PC-3 (cell line): ENCODE measurements at regions not wholly inside any gene's neighbourhood (a gene's known extent, or its start where the extent isn't known, plus 50 kb on each side); places are given as distances from the start of the nearest gene placed in this dataset.

ENCODE experiments used
- ATAC-seq: fragments of 200-7000 bp; cut with Tn5 transposase; 2 replicates; pipeline ENCODE4 v1.9.1; 2020; ENCODE audit warnings: mild to moderate bottlenecking, moderate library complexity
- BruUV-seq: library from RNA; stranded (reverse); fragments of 400-500 nt; replicated peaks from 2 replicates; lab custom pipeline; 2021; lab: Mats Ljungman, UMichigan
- CTCF ChIA-PET: fragments of 300-600 bp; sonication (Branson Sonifier 250); formaldehyde crosslinking; loops from one replicate; lab custom pipeline; 2022; ENCODE audit warnings: antibody characterized with exemption; lab: Charles Lee
- POLR2A ChIA-PET: fragments of 300-600 bp; sonication (Branson Sonifier 250); formaldehyde crosslinking; loops from one replicate; lab custom pipeline; 2022; ENCODE audit warnings: antibody characterized with exemption; ENCODE audit not compliant: unreplicated experiment; lab: Charles Lee
- DNase-seq: peaks from one replicate; pipeline ENCODE4 v3.0.0-alpha.2; 2015
- H2AFZ ChIP-seq: fragments of 300-600 bp; sonication (generic); 2 replicates; pipeline ENCODE4 v1.6.0; 2016; ENCODE audit warnings: antibody characterized with exemption, low read length
- H3F3A ChIP-seq: fragments of 300-600 bp; sonication (generic); one replicate; pipeline ENCODE4 v1.6.0; 2017; ENCODE audit warnings: antibody characterized with exemption, low read length, control low read depth, mild to moderate bottlenecking; ENCODE audit not compliant: unreplicated experiment
- H3K27ac ChIP-seq: fragments of 300-600 bp; sonication (generic); 2 replicates; pipeline ENCODE4 v1.5.1; 2016; ENCODE audit warnings: mild to moderate bottlenecking, low read length
- H3K27me3 ChIP-seq: fragments of 300-600 bp; sonication (generic); 2 replicates; pipeline ENCODE4 v1.6.1; 2016; ENCODE audit warnings: low read length, mixed read lengths
- H3K36me3 ChIP-seq: fragments of 300-600 bp; sonication (generic); 2 replicates; pipeline ENCODE4 v1.6.1; 2016; ENCODE audit warnings: low read depth, mixed run types, low read length, mixed read lengths
- H3K4me1 ChIP-seq: fragments of 300-600 bp; sonication (generic); 2 replicates; pipeline ENCODE4 v1.5.1; 2016; ENCODE audit warnings: low read length; ENCODE audit not compliant: insufficient read depth
- H3K4me2 ChIP-seq: fragments of 300-600 bp; sonication (generic); 2 replicates; pipeline ENCODE4 v1.6.0; 2016; ENCODE audit warnings: low read length
- H3K4me3 ChIP-seq: fragments of 300-600 bp; sonication (generic); 2 replicates; pipeline ENCODE4 v1.5.1; 2016; ENCODE audit warnings: mild to moderate bottlenecking, low read length, mixed read lengths
- H3K79me2 ChIP-seq: fragments of 300-600 bp; sonication (generic); 2 replicates; pipeline ENCODE4 v1.6.1; 2017; ENCODE audit warnings: low read length, mixed read lengths
- H3K9ac ChIP-seq: fragments of 300-600 bp; sonication (generic); 2 replicates; pipeline ENCODE4 v1.6.0; 2016; ENCODE audit warnings: mild to moderate bottlenecking, low read length
- H3K9me2 ChIP-seq: fragments of 300-600 bp; sonication (generic); replicated peaks from 2 replicates; pipeline ENCODE4 v1.6.1; 2016; ENCODE audit warnings: mixed run types, low read length, mixed read lengths
- H3K9me3 ChIP-seq: fragments of 300-600 bp; sonication (generic); 2 replicates; pipeline ENCODE4 v1.6.1; 2016; ENCODE audit warnings: low read length, mixed read lengths
- H4K20me1 ChIP-seq: fragments of 300-600 bp; sonication (generic); 2 replicates; pipeline ENCODE4 v1.6.1; 2016; ENCODE audit warnings: low read length, mixed read lengths
- CTCF ChIP-seq: fragments of 300-600 bp; sonication (generic); conservative IDR thresholded peaks from 2 replicates; pipeline ENCODE4 v1.5.1; 2017; ENCODE audit warnings: antibody characterized with exemption, low read depth, mild to moderate bottlenecking, low read length
- EZH2 ChIP-seq: fragments of 300-600 bp; sonication (generic); IDR thresholded peaks from one replicate; pipeline ENCODE4 v1.6.1; 2017; ENCODE audit warnings: antibody characterized with exemption, mild to moderate bottlenecking, low read length; ENCODE audit not compliant: unreplicated experiment
- EZH2phosphoT487 ChIP-seq: fragments of 300-600 bp; sonication (generic); IDR thresholded peaks from 2 replicates; pipeline ENCODE4 v1.6.1; 2018; ENCODE audit warnings: mild to moderate bottlenecking, antibody characterized with exemption, low read length, borderline replicate concordance
- intact Hi-C: fragments of 100-400 bp; cut with micrococcal nuclease; formaldehyde crosslinking; loops from 2 replicates; pipeline ENCODE4 v1.9.0; 2023

GRCh38 chr2:10964052-10964790, 52.5 kb downstream of the KCNF1 start:
- Histone ChIP-seq H4K20me1 (no peaks in the 10 kb centered on the region), H3K9me2 (no peaks in the 10 kb centered on the region), H3K4me3 (no peak overlapping the region), H3K27me3 (peaks cover 18% of the 10 kb centered on the region), H3K4me1 (no peaks in the 10 kb centered on the region), H3K79me2 (no peaks in the 10 kb centered on the region), H3K9ac (no peak overlapping the region), H3K9me3 (no peaks in the 10 kb centered on the region), H3K36me3 (no peaks in the 10 kb centered on the region), H3K27ac (no peak overlapping the region), H3F3A (no peaks in the 10 kb centered on the region), H2AFZ (no peak overlapping the region), H3K4me2 (no peak overlapping the region)
- ATAC-seq (no peak), DNase-seq (no peak)
- BruUV-seq, result no TSS peak
- ChIA-PET CTCF (no interaction called here), POLR2A (no interaction called here)
- TF ChIP-seq EZH2 (no peak), EZH2phosphoT487 (no peak), CTCF (no peak)
- intact Hi-C loops, result no loop called here

GRCh38 chr2:10965241-10965843, 53.6 kb downstream of the KCNF1 start:
- H2AFZ ChIP-seq, result no peak overlapping the region
- ChIA-PET CTCF (no interaction called here), POLR2A (no interaction called here)

More at GRCh38 chr2:10965241-10965843, 53.6 kb downstream of the KCNF1 start:
- ATAC-seq (no peak), DNase-seq (no peak)
- no peak overlapping the region for H3K4me2 ChIP-seq
- no peaks in the 10 kb centered on the region for H3K79me2 ChIP-seq
- H4K20me1 ChIP-seq, result no peaks in the 10 kb centered on the region
- no peaks in the 10 kb centered on the region for H3K36me3 ChIP-seq
- H3K27ac ChIP-seq, result no peak overlapping the region
- intact Hi-C loops, result no loop called here
- no peak overlapping the region for H3K9ac ChIP-seq
- no peaks in the 10 kb centered on the region for H3K4me1 ChIP-seq
- BruUV-seq, result no TSS peak
- H3F3A ChIP-seq, result no peaks in the 10 kb centered on the region
- no peaks in the 10 kb centered on the region for H3K9me2 ChIP-seq
- TF ChIP-seq CTCF, result no peak
- H3K4me3 ChIP-seq, result no peak overlapping the region
- no peaks in the 10 kb centered on the region for H3K9me3 ChIP-seq
- H3K27me3 ChIP-seq, result peaks cover 18% of the 10 kb centered on the region
